CD4-positive, alpha-beta T cell (primary cell): ENCODE measurements at regions not wholly inside any gene's neighbourhood (a gene's known extent, or its start where the extent isn't known, plus 50 kb on each side); places are given as distances from the start of the nearest gene placed in this dataset.

Experiments used
- ATAC-seq: fragments of 200-7000 bp; cut with Tn5 transposase; one replicate; pipeline ENCODE4 v1.10.0; 2022; ENCODE audit warnings: mild to moderate bottlenecking; ENCODE audit not compliant: poor library complexity
- CTCF ChIA-PET: fragments of 350-600 bp; sonication (Branson Sonifier 250); formaldehyde crosslinking; loops from one replicate; lab custom pipeline; 2021; ENCODE audit warnings: antibody characterized with exemption, inconsistent platforms; lab: Charles Lee
- POLR2A ChIA-PET: fragments of 350-600 bp; sonication (Branson Sonifier 250); formaldehyde crosslinking; loops from one replicate; lab custom pipeline; 2021; ENCODE audit warnings: antibody characterized with exemption, inconsistent platforms; lab: Charles Lee
- DNase-seq, 14 experiments: peaks; one replicate each; pipeline ENCODE4 v3.0.0-alpha.2; 2013 to 2020; ENCODE audit warnings: mixed read lengths in 2 of 14
- H3K27ac ChIP-seq, 2 donors: one replicate each; pipeline versions ENCODE4 v1.5.1 to v1.7.0; 2013; ENCODE audit warnings: low read length in 2 of 2, low read depth in 1 of 2, mild to moderate bottlenecking in 1 of 2
- H3K27me3 ChIP-seq, 2 experiments: 1 replicate in 1 of 2; 2 replicates in 1 of 2; pipeline versions ENCODE4 v1.6.1 to v1.7.0; 2013; ENCODE audit warnings: low read length in 2 of 2, control low read depth in 1 of 2, mild to moderate bottlenecking in 1 of 2, moderate library complexity in 1 of 2; ENCODE audit not compliant: insufficient read depth in 2 of 2, control insufficient read depth in 1 of 2
- H3K36me3 ChIP-seq: one replicate; pipeline ENCODE4 v1.6.1; 2013; ENCODE audit warnings: low read length, control low read depth; ENCODE audit not compliant: insufficient read depth
- H3K4me1 ChIP-seq: one replicate; pipeline ENCODE4 v1.6.1; 2013; ENCODE audit warnings: low read length, control low read depth; ENCODE audit not compliant: insufficient read depth
- H3K4me3 ChIP-seq: one replicate; pipeline ENCODE4 v1.5.1; 2013; ENCODE audit warnings: mild to moderate bottlenecking, low read length, moderate library complexity
- H3K9me3 ChIP-seq, 2 experiments: 1 replicate in 1 of 2; 2 replicates in 1 of 2; pipeline versions ENCODE4 v1.6.1 to v1.7.0; 2013; ENCODE audit warnings: low read length in 2 of 2, mild to moderate bottlenecking in 2 of 2, control low read depth in 1 of 2, moderate library complexity in 1 of 2; ENCODE audit not compliant: control insufficient read depth in 1 of 2, insufficient read depth in 1 of 2
- H3K27ac Mint-ChIP-seq: one replicate; pipeline ENCODE4 v1.8.0; 2020; ENCODE audit warnings: mixed read lengths
- H3K27me3 Mint-ChIP-seq: one replicate; pipeline ENCODE4 v1.8.0; 2021; ENCODE audit warnings: mixed read lengths
- H3K36me3 Mint-ChIP-seq: one replicate; pipeline ENCODE4 v1.8.0; 2021; ENCODE audit warnings: low read depth, mixed read lengths
- H3K4me1 Mint-ChIP-seq: one replicate; pipeline ENCODE4 v1.8.0; 2021; ENCODE audit warnings: low read depth, mixed read lengths
- H3K4me3 Mint-ChIP-seq: one replicate; pipeline ENCODE4 v1.8.0; 2020; ENCODE audit warnings: mild to moderate bottlenecking, mixed read lengths
- H3K9me3 Mint-ChIP-seq: one replicate; pipeline ENCODE4 v1.8.0; 2020; ENCODE audit warnings: mixed read lengths
- intact Hi-C, 2 experiments: fragments of 100-400 bp; cut with DNase I in 1 of 2; cut with micrococcal nuclease in 1 of 2; formaldehyde crosslinking; loops; one replicate each; pipeline versions ENCODE4 v1.15.1 to v1.9.0; 2023 to 2025; cut with DNase I, micrococcal nuclease
- TF ChIP-seq, protein P1 (sequence below): fragments of 200-600 bp; IDR thresholded peaks from one replicate; pipeline ENCODE4 v1.8.0; 2022; ENCODE audit warnings: antibody characterized with exemption, mild to moderate bottlenecking

DNA sequence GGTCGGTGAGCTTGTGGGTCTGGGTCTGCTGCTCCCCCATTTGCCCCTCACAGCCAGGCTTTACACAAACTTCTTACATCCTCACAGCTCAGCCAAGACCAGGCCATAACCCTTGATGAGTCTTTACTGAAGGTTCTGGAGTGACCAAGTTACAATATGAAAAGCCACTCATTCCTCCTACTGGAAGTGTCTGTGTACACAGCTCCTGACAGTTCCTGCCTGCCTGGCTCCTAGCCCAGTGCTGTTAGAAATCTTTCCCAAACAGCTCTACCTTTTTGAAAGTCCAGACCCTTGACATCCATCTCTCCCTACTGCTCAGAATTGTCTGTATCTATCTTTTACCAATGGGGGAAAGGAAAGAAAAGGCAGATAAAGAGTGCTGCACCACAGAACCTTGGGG is 106.9 kb downstream of the PAX1 start:
- ATAC-seq = no peak

DNA sequence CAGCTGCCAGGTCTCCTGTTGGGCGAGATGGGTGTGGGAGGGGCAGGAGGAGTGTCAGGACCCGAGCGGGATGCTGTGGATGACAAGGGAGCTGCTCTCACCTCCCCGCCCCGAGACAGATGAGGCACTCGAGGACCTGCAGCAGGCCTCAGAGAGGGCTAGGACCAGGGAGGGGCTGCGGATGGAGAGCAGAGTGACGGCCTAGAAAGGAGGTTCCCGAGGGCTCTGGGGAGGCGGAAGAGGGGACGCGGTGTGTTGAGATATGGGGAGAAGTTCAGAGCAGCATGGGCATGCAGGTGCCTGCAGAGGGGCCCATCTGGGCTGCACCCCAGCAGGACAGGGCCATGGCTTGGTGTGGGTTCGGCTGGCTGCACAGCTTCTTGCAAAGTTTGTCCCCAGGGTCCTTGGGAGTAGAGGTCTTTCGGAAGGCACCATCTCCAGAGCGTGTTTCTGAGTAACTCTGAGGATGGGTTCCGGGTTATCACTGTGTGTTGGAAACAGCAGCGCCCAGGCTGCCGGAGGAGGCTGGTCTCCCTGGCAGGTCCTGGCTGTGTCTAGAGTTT is 104.6 kb downstream of the PAX1 start:
- H3K4me1 ChIP-seq = no peaks in the 10 kb centered on the region
- ChIA-PET CTCF (no interaction called here), POLR2A (no interaction called here)
- no peak overlapping the region for H3K27ac Mint-ChIP-seq
- ATAC-seq (no peak), DNase-seq (peak in 1 of 14 experiments; percentile 6)
- intact Hi-C loops = no loop called here
- no peak overlapping the region for H3K4me3 Mint-ChIP-seq
- no peaks in the 10 kb centered on the region for H3K36me3 ChIP-seq
- peaks cover 5% of the 10 kb centered on the region for H3K9me3 Mint-ChIP-seq
- H3K27ac ChIP-seq = no peak overlapping the region
- H3K4me1 Mint-ChIP-seq = no peaks in the 10 kb centered on the region
- H3K27me3 Mint-ChIP-seq = peaks cover 4% of the 10 kb centered on the region
- no peaks in the 10 kb centered on the region for H3K36me3 Mint-ChIP-seq
- no peaks in the 10 kb centered on the region for H3K27me3 ChIP-seq
- TF ChIP-seq, protein P1, sequence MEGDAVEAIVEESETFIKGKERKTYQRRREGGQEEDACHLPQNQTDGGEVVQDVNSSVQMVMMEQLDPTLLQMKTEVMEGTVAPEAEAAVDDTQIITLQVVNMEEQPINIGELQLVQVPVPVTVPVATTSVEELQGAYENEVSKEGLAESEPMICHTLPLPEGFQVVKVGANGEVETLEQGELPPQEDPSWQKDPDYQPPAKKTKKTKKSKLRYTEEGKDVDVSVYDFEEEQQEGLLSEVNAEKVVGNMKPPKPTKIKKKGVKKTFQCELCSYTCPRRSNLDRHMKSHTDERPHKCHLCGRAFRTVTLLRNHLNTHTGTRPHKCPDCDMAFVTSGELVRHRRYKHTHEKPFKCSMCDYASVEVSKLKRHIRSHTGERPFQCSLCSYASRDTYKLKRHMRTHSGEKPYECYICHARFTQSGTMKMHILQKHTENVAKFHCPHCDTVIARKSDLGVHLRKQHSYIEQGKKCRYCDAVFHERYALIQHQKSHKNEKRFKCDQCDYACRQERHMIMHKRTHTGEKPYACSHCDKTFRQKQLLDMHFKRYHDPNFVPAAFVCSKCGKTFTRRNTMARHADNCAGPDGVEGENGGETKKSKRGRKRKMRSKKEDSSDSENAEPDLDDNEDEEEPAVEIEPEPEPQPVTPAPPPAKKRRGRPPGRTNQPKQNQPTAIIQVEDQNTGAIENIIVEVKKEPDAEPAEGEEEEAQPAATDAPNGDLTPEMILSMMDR = no peak
- H3K9me3 ChIP-seq = peaks cover 0 to 24% of the 10 kb centered on the region in 2 experiments
- no peak overlapping the region for H3K4me3 ChIP-seq

More for the DNA sequence above, 106.9 kb downstream of the PAX1 start:
- Histone ChIP-seq H3K27ac (no peak overlapping the region), H3K4me3 (no peak overlapping the region), H3K9me3 (peaks cover 0 to 24% of the 10 kb centered on the region in 2 experiments), H3K4me1 (no peaks in the 10 kb centered on the region), H3K36me3 (no peaks in the 10 kb centered on the region), H3K27me3 (no peaks in the 10 kb centered on the region)
- H3K9me3 Mint-ChIP-seq = no peaks in the 10 kb centered on the region
- DNase-seq = no peak
- peaks cover 4% of the 10 kb centered on the region for H3K27me3 Mint-ChIP-seq
- CTCF ChIA-PET = no interaction called here
- no peaks in the 10 kb centered on the region for H3K36me3 Mint-ChIP-seq
- POLR2A ChIA-PET = no interaction called here
- H3K4me1 Mint-ChIP-seq = no peaks in the 10 kb centered on the region
- TF ChIP-seq, protein P1 = no peak
- intact Hi-C loops = no loop called here
- no peak overlapping the region for H3K27ac Mint-ChIP-seq
- H3K4me3 Mint-ChIP-seq = no peak overlapping the region

DNA sequence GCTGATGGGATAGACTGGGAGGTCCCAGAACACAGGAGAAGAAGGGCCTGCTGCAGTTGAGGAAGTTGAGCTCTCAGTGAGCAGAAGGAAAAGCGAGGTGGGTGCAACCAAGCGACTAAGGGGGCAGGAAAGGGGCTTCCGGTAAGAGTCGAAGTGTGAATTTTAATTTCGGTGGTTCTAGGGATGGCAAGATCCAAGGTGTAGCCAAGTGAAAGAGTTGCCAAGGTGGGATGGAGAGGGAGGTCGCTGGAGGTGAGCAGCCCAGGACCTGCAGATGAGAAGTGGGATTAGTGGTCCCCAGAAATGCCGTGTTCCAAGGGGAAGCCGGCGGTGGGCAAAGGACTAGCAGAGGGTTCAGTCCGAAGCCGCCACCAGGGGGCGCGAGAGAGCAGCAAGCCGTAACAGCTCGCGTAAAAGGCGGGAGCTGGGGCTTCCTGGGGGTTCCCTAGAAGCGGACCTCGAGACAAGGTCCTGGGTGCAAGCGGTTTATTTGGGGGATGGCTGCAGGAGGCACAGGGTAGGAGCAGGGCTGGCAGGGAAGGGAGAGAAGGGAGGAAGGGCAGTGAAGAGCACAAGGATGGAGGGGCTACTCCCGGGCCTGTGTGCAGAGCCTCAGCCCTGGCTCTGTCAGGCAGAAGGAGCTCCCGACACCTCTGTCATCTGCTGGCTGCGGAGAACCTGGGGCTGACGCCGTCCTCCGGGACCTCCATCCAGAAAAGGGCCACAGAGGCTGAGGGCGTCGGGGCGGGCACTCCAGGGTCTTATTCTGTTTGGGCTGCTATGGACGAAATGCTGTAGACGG is 103.6 kb downstream of the PAX1 start:
- ChIA-PET CTCF (no interaction called here), POLR2A (no interaction called here)
- Mint-ChIP-seq H3K9me3 (peaks cover 5% of the 10 kb centered on the region), H3K4me1 (no peaks in the 10 kb centered on the region), H3K27me3 (peaks cover 4% of the 10 kb centered on the region), H3K4me3 (no peak overlapping the region), H3K27ac (no peak overlapping the region), H3K36me3 (no peaks in the 10 kb centered on the region)
- Histone ChIP-seq H3K27me3 (no peaks in the 10 kb centered on the region), H3K27ac (no peak overlapping the region), H3K36me3 (no peaks in the 10 kb centered on the region), H3K4me1 (no peaks in the 10 kb centered on the region), H3K4me3 (no peak overlapping the region), H3K9me3 (peaks cover 0 to 24% of the 10 kb centered on the region in 2 experiments)
- ATAC-seq (no peak), DNase-seq (peak in 8 of 14 experiments; percentile 1 to 36 (median 12))
- intact Hi-C loops = no loop called here
- TF ChIP-seq, protein P1 = peak; percentile 63
